DND-41 (cell line): ENCODE measurements at regions not wholly inside any gene's neighbourhood (a gene's known extent, or its start where the extent isn't known, plus 50 kb on each side); places are given as distances from the start of the nearest gene placed in this dataset.

Experiments used
- EZH2 ChIP-seq: IDR thresholded peaks from 3 replicates; pipeline ENCODE4 v1.6.1; 2012; ENCODE audit warnings: borderline replicate concordance, low read depth, mild to moderate bottlenecking, moderate library complexity, low read length, inconsistent platforms; ENCODE audit not compliant: severe bottlenecking
- TF ChIP-seq, protein P1 (sequence below): IDR thresholded peaks from 2 replicates; pipeline ENCODE4 v1.5.1; 2012; ENCODE audit warnings: borderline replicate concordance, low read length, moderate library complexity, mild to moderate bottlenecking; ENCODE audit not compliant: poor library complexity, severe bottlenecking; ENCODE audit errors: extremely low read depth

DNA sequence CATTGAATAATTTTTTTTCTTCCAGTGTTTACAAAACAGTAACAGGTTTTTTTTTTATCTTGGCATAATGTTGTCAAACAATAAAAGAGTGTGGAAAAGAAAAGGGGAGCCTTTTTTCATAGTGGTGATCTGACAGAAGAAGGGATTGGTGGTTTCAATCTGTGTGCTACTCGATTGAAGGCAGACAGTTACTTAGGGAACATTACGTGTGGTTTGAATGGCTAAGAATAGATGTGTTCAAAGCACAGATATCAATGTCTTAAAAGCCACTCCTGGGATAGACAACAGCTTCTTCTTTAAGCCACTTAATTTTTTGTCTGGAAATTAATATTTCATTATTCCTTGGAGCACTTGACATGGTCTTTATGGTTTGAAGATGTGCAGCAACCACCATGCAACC, 558.6 kb upstream of the ADGRL2 start:
- TF ChIP-seq, protein P1, sequence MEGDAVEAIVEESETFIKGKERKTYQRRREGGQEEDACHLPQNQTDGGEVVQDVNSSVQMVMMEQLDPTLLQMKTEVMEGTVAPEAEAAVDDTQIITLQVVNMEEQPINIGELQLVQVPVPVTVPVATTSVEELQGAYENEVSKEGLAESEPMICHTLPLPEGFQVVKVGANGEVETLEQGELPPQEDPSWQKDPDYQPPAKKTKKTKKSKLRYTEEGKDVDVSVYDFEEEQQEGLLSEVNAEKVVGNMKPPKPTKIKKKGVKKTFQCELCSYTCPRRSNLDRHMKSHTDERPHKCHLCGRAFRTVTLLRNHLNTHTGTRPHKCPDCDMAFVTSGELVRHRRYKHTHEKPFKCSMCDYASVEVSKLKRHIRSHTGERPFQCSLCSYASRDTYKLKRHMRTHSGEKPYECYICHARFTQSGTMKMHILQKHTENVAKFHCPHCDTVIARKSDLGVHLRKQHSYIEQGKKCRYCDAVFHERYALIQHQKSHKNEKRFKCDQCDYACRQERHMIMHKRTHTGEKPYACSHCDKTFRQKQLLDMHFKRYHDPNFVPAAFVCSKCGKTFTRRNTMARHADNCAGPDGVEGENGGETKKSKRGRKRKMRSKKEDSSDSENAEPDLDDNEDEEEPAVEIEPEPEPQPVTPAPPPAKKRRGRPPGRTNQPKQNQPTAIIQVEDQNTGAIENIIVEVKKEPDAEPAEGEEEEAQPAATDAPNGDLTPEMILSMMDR: no peak
- no peak for TF ChIP-seq EZH2
